Smooth muscle cell (in vitro differentiated cells): ENCODE measurements at regions not wholly inside any gene's neighbourhood (a gene's known extent, or its start where the extent isn't known, plus 50 kb on each side); places are given as distances from the start of the nearest gene placed in this dataset.

Experiments used
- DNase-seq: peaks from one replicate; lab custom pipeline; 2025; ENCODE audit not compliant: unreplicated experiment; lab: John Stamatoyannopoulos, UW
- H2AFZ ChIP-seq: fragments of 200-600 bp; sonication (generic); 2 replicates; pipeline ENCODE4 v1.6.0; 2016; ENCODE audit warnings: antibody characterized with exemption, low read depth, mild to moderate bottlenecking
- H3F3A ChIP-seq: fragments of 200-600 bp; sonication (generic); 2 replicates; pipeline ENCODE4 v1.6.0; 2017; ENCODE audit warnings: antibody characterized with exemption, low read depth
- H3K27ac ChIP-seq: fragments of 200-600 bp; sonication (generic); 2 replicates; pipeline ENCODE4 v1.5.1; 2016; ENCODE audit warnings: low read depth, mild to moderate bottlenecking
- H3K27me3 ChIP-seq: fragments of 200-600 bp; sonication (generic); 2 replicates; pipeline ENCODE4 v1.6.1; 2016; ENCODE audit warnings: low read depth, mild to moderate bottlenecking
- H3K36me3 ChIP-seq: fragments of 200-600 bp; sonication (generic); 2 replicates; pipeline ENCODE4 v1.5.1; 2016; ENCODE audit warnings: low read depth
- H3K4me1 ChIP-seq: fragments of 200-600 bp; sonication (generic); 2 replicates; pipeline ENCODE4 v1.5.1; 2016; ENCODE audit warnings: low read depth
- H3K4me2 ChIP-seq: fragments of 200-600 bp; sonication (generic); 2 replicates; pipeline ENCODE4 v1.6.0; 2016; ENCODE audit warnings: mild to moderate bottlenecking
- H3K4me3 ChIP-seq: fragments of 200-600 bp; sonication (generic); 2 replicates; pipeline ENCODE4 v1.5.1; 2016; ENCODE audit warnings: mild to moderate bottlenecking
- H3K79me2 ChIP-seq: fragments of 200-600 bp; sonication (generic); 2 replicates; pipeline ENCODE4 v1.6.0; 2016; ENCODE audit warnings: low read depth, mild to moderate bottlenecking
- H3K9ac ChIP-seq: fragments of 200-600 bp; sonication (generic); 2 replicates; pipeline ENCODE4 v1.6.0; 2016; ENCODE audit warnings: low read depth
- H3K9me3 ChIP-seq: fragments of 200-600 bp; sonication (generic); replicated peaks from 2 replicates; pipeline ENCODE4 v1.5.1; 2016; ENCODE audit warnings: low read depth
- H4K20me1 ChIP-seq: fragments of 200-600 bp; sonication (generic); 2 replicates; pipeline ENCODE4 v1.6.0; 2016; ENCODE audit warnings: low read depth
- CTCF ChIP-seq: fragments of 200-600 bp; sonication (generic); IDR thresholded peaks from 2 replicates; pipeline ENCODE4 v1.5.1; 2017; ENCODE audit warnings: borderline replicate concordance, mild to moderate bottlenecking, antibody characterized with exemption; ENCODE audit not compliant: insufficient read depth, poor library complexity, severe bottlenecking
- WGBS: methylation state at CpG from one replicate; pipeline ENCODE4 v1.1.7; 2016; ENCODE audit warnings: low lambda C conversion rate; 5-methylcytosine and 5-hydroxymethylcytosine counted together

- Histone ChIP-seq H3F3A (no peaks in the 10 kb centered on the region), H3K9ac (no peak overlapping the region)
- no peak for TF ChIP-seq CTCF
Measured at GRCh38 chr4:11120435-11120834, 308.3 kb downstream of the HS3ST1 start.

GRCh38 chr4:11119474-11119873, 309.2 kb downstream of the HS3ST1 start:
- H3F3A ChIP-seq, result no peaks in the 10 kb centered on the region
- H3K27ac ChIP-seq, result no peak overlapping the region
- H3K4me1 ChIP-seq, result no peaks in the 10 kb centered on the region
- no peak overlapping the region for H3K9ac ChIP-seq
- no peak for TF ChIP-seq CTCF
- H3K9me3 ChIP-seq, result no peaks in the 10 kb centered on the region
- no peak overlapping the region for H3K4me2 ChIP-seq
- WGBS, result 100% methylated on average over 1 of the region's 1 CpG
- H3K79me2 ChIP-seq, result no peaks in the 10 kb centered on the region
- no peak overlapping the region for H3K4me3 ChIP-seq
- H3K36me3 ChIP-seq, result no peaks in the 10 kb centered on the region
- no peaks in the 10 kb centered on the region for H4K20me1 ChIP-seq
- no peaks in the 10 kb centered on the region for H3K27me3 ChIP-seq
- no peak for DNase-seq
- no peak overlapping the region for H2AFZ ChIP-seq

More at GRCh38 chr4:11120435-11120834, 308.3 kb downstream of the HS3ST1 start:
- no peak overlapping the region for H3K4me3 ChIP-seq
- H3K4me1 ChIP-seq, result no peaks in the 10 kb centered on the region
- no peaks in the 10 kb centered on the region for H3K27me3 ChIP-seq
- H3K79me2 ChIP-seq, result no peaks in the 10 kb centered on the region
- no peak for DNase-seq
- 95% methylated on average over 2 of the region's 2 CpGs for WGBS
- no peaks in the 10 kb centered on the region for H3K36me3 ChIP-seq
- H4K20me1 ChIP-seq, result no peaks in the 10 kb centered on the region
- H3K27ac ChIP-seq, result no peak overlapping the region
- H2AFZ ChIP-seq, result no peak overlapping the region
- H3K4me2 ChIP-seq, result no peak overlapping the region
- H3K9me3 ChIP-seq, result no peaks in the 10 kb centered on the region

- Histone ChIP-seq H4K20me1 (no peaks in the 10 kb centered on the region), H3K4me1 (no peaks in the 10 kb centered on the region), H3K36me3 (no peaks in the 10 kb centered on the region), H3K9ac (no peak overlapping the region), H2AFZ (no peak overlapping the region), H3K9me3 (no peaks in the 10 kb centered on the region), H3K79me2 (no peaks in the 10 kb centered on the region), H3K4me3 (no peak overlapping the region), H3K4me2 (no peak overlapping the region), H3K27ac (no peak overlapping the region), H3K27me3 (no peaks in the 10 kb centered on the region), H3F3A (no peaks in the 10 kb centered on the region)
- TF ChIP-seq CTCF, result no peak
- 95% methylated on average over 2 of the region's 2 CpGs for WGBS
- no peak for DNase-seq
Measured at GRCh38 chr4:11118513-11118912, 310.2 kb downstream of the HS3ST1 start.

GRCh38 chr4:11116940-11117339, 311.8 kb downstream of the HS3ST1 start:
- 92% methylated on average over 8 of the region's 8 CpGs for WGBS
- Histone ChIP-seq H3K4me3 (no peak overlapping the region), H2AFZ (no peak overlapping the region), H3K4me2 (no peak overlapping the region), H3F3A (no peaks in the 10 kb centered on the region), H3K9me3 (no peaks in the 10 kb centered on the region), H3K27me3 (no peaks in the 10 kb centered on the region), H3K4me1 (no peaks in the 10 kb centered on the region), H3K79me2 (no peaks in the 10 kb centered on the region), H3K36me3 (no peaks in the 10 kb centered on the region), H3K27ac (no peak overlapping the region), H3K9ac (no peak overlapping the region), H4K20me1 (no peaks in the 10 kb centered on the region)
- no peak for DNase-seq
- no peak for TF ChIP-seq CTCF
